ENCODE measurements at regions not wholly inside any gene's neighbourhood (a gene's known extent, or its start where the extent isn't known, plus 50 kb on each side); places are given as distances from the start of the nearest gene placed in this dataset.
"Not testable (repeated sequence)": the region's sequence is repeated elsewhere in the genome, so short reads cannot be mapped to it uniquely, and the experiment has no call there.

GRCh38 chr6:166796610-166797009 is 159.7 kb downstream of the RNASET2 start:
- H3K27ac ChIP-seq (ENCODE audit: low read depth in 1 of 2, low read length in 2 of 2) = no peak overlapping the region
- H3K27me3 Mint-ChIP-seq (ENCODE audit: low read depth in 3 of 3) = peaks cover 0 to 15% (median 8%) of the 10 kb centered on the region in 3 donors
- no peak for TF ChIP-seq CTCF (IDR thresholded peaks at IDR 0.05)
- no peaks in the 10 kb centered on the region for H3K79me2 ChIP-seq (ENCODE audit: insufficient read depth, low read length)
- H3K4me1 Mint-ChIP-seq = no peaks in the 10 kb centered on the region
- no peak overlapping the region for H3K9ac ChIP-seq (ENCODE audit: insufficient read depth, low read length, poor library complexity, severe bottlenecking)
- no peak overlapping the region for H3K27ac Mint-ChIP-seq
- H3K36me3 Mint-ChIP-seq = no peaks in the 10 kb centered on the region
- H3K27me3 ChIP-seq (ENCODE audit: control insufficient read depth in 2 of 2, insufficient read depth in 2 of 2, low read length in 2 of 2) = no peaks in the 10 kb centered on the region
- H3K4me3 Mint-ChIP-seq = no peak overlapping the region
- no peaks in the 10 kb centered on the region for H4K20me1 ChIP-seq (ENCODE audit: insufficient read depth, low read length)
- no peaks in the 10 kb centered on the region for H3K9me3 ChIP-seq (replicated peaks in 1 of 2; ENCODE audit: control insufficient read depth in 1 of 2, insufficient read depth in 1 of 2, low read length in 2 of 2)
- H3K4me3 ChIP-seq (replicated peaks in 1 of 3; ENCODE audit: low read depth in 2 of 3, low read length in 3 of 3) = no peak overlapping the region
- H2AFZ ChIP-seq (ENCODE audit: insufficient read depth, low read depth, low read length, poor library complexity, severe bottlenecking) = no peak overlapping the region
- H3K36me3 ChIP-seq (replicated peaks in 1 of 2; ENCODE audit: control insufficient read depth in 1 of 2, insufficient read depth in 2 of 2, low read length in 2 of 2) = no peaks in the 10 kb centered on the region
- DNase-seq = no peak
- peaks cover 0 to 3% (median 0%) of the 10 kb centered on the region in 7 donors for H3K9me3 Mint-ChIP-seq
- intact Hi-C loops (cut with micrococcal nuclease) = no loop called here
- no peak overlapping the region for H3K4me2 ChIP-seq (replicated peaks; ENCODE audit: extremely low read depth, low read length, poor library complexity, severe bottlenecking)
- H3K4me1 ChIP-seq (ENCODE audit: control insufficient read depth in 1 of 2, insufficient read depth in 2 of 2, low read length in 2 of 2) = no peaks in the 10 kb centered on the region
- 90% methylated on average over 12 of the region's 12 CpGs for WGBS (ENCODE audit: insufficient coverage)

GRCh38 chr6:166795879-166796278 is 160.5 kb downstream of the RNASET2 start:
- Mint-ChIP-seq H3K4me1 (no peaks in the 10 kb centered on the region), H3K36me3 (no peaks in the 10 kb centered on the region), H3K27ac (no peak overlapping the region), H3K9me3 (peaks cover 0 to 5% (median 0%) of the 10 kb centered on the region in 7 donors), H3K27me3 (ENCODE audit: low read depth in 3 of 3) (peaks cover 3 to 13% (median 8%) of the 10 kb centered on the region in 3 donors), H3K4me3 (no peak overlapping the region)
- no peaks in the 10 kb centered on the region for H4K20me1 ChIP-seq (ENCODE audit: insufficient read depth, low read length)
- intact Hi-C loops (cut with micrococcal nuclease) = no loop called here
- no peak overlapping the region for H2AFZ ChIP-seq (ENCODE audit: insufficient read depth, low read depth, low read length, poor library complexity, severe bottlenecking)
- H3K27me3 ChIP-seq (ENCODE audit: control insufficient read depth in 2 of 2, insufficient read depth in 2 of 2, low read length in 2 of 2) = no peaks in the 10 kb centered on the region
- H3K4me1 ChIP-seq (ENCODE audit: control insufficient read depth in 1 of 2, insufficient read depth in 2 of 2, low read length in 2 of 2) = no peaks in the 10 kb centered on the region
- H3K4me2 ChIP-seq (replicated peaks; ENCODE audit: extremely low read depth, low read length, poor library complexity, severe bottlenecking) = no peak overlapping the region
- no peak for TF ChIP-seq CTCF (IDR thresholded peaks at IDR 0.05)
- no peak overlapping the region for H3K4me3 ChIP-seq (replicated peaks in 1 of 3; ENCODE audit: low read depth in 2 of 3, low read length in 3 of 3)
- H3K9me3 ChIP-seq (replicated peaks in 1 of 2; ENCODE audit: control insufficient read depth in 1 of 2, insufficient read depth in 1 of 2, low read length in 2 of 2) = no peaks in the 10 kb centered on the region
- H3K79me2 ChIP-seq (ENCODE audit: insufficient read depth, low read length) = no peaks in the 10 kb centered on the region
- no peak for DNase-seq
- no peaks in the 10 kb centered on the region for H3K36me3 ChIP-seq (replicated peaks in 1 of 2; ENCODE audit: control insufficient read depth in 1 of 2, insufficient read depth in 2 of 2, low read length in 2 of 2)
- H3K9ac ChIP-seq (ENCODE audit: insufficient read depth, low read length, poor library complexity, severe bottlenecking) = no peak overlapping the region
- WGBS (ENCODE audit: insufficient coverage) = 100% methylated on average over 2 of the region's 3 CpGs
- no peak overlapping the region for H3K27ac ChIP-seq (ENCODE audit: low read depth in 1 of 2, low read length in 2 of 2)

- H3K4me2 ChIP-seq (replicated peaks; ENCODE audit: extremely low read depth, low read length, poor library complexity, severe bottlenecking); H3K9me3 ChIP-seq (replicated peaks in 1 of 2; ENCODE audit: control insufficient read depth in 1 of 2, insufficient read depth in 1 of 2, low read length in 2 of 2); H3K4me1 ChIP-seq (ENCODE audit: control insufficient read depth in 1 of 2, insufficient read depth in 2 of 2, low read length in 2 of 2); H3K4me1 Mint-ChIP-seq; H3K4me3 Mint-ChIP-seq; H3K27me3 ChIP-seq (ENCODE audit: control insufficient read depth in 2 of 2, insufficient read depth in 2 of 2, low read length in 2 of 2); H3K36me3 ChIP-seq (replicated peaks in 1 of 2; ENCODE audit: control insufficient read depth in 1 of 2, insufficient read depth in 2 of 2, low read length in 2 of 2); H3K27ac Mint-ChIP-seq; intact Hi-C loops (cut with micrococcal nuclease); H3K36me3 Mint-ChIP-seq; DNase-seq; H4K20me1 ChIP-seq (ENCODE audit: insufficient read depth, low read length); H3K4me3 ChIP-seq (replicated peaks in 1 of 3; ENCODE audit: low read depth in 2 of 3, low read length in 3 of 3); H3K9ac ChIP-seq (ENCODE audit: insufficient read depth, low read length, poor library complexity, severe bottlenecking); H3K27ac ChIP-seq (ENCODE audit: low read depth in 1 of 2, low read length in 2 of 2); H3K9me3 Mint-ChIP-seq; H3K79me2 ChIP-seq (ENCODE audit: insufficient read depth, low read length); H2AFZ ChIP-seq (ENCODE audit: insufficient read depth, low read depth, low read length, poor library complexity, severe bottlenecking): not testable (repeated sequence)
- no CpG with 5 or more reads among the region's 3 CpGs for WGBS (ENCODE audit: insufficient coverage)
- peaks cover 6 to 11% (median 7%) of the 10 kb centered on the region in 3 donors for H3K27me3 Mint-ChIP-seq (ENCODE audit: low read depth in 3 of 3)
Observed at GRCh38 chr6:166790808-166791207, 163.8 kb upstream of the RPS6KA2 start.
